ENCODE measurements at regions not wholly inside any gene's neighbourhood (a gene's known extent, or its start where the extent isn't known, plus 50 kb on each side); places are given as distances from the start of the nearest gene placed in this dataset.

GRCh38 chr10:60627778-60628748, 150.2 kb upstream of the CDK1 start:
- Histone ChIP-seq H3K79me2 (ENCODE audit: control insufficient read depth, insufficient read depth, low read length) (no peaks in the 10 kb centered on the region), H3K36me3 (ENCODE audit: control insufficient read depth, insufficient read depth, low read length) (no peaks in the 10 kb centered on the region), H3K9ac (ENCODE audit: insufficient read depth in 1 of 2, low read depth in 2 of 2, low read length in 2 of 2) (no peak overlapping the region), H3K9me1 (ENCODE audit: control insufficient read depth, insufficient read depth, low read length) (no peaks in the 10 kb centered on the region), H3K4me2 (ENCODE audit: insufficient read depth, low read length) (no peak overlapping the region), H2AFZ (ENCODE audit: low read depth, low read length) (no peak overlapping the region), H3K9me3 (replicated peaks; ENCODE audit: control insufficient read depth, insufficient read depth, low read depth, low read length) (no peaks in the 10 kb centered on the region), H3K27me3 (ENCODE audit: control insufficient read depth in 2 of 2, insufficient read depth in 2 of 2, low read length in 2 of 2) (no peaks in the 10 kb centered on the region), H3K27ac (ENCODE audit: extremely low read depth, low read depth, low read length) (no peak overlapping the region), H3K4me3 (no peak overlapping the region), H4K20me1 (replicated peaks; ENCODE audit: control insufficient read depth, insufficient read depth, low read length) (no peaks in the 10 kb centered on the region), H3K4me1 (replicated peaks in 1 of 2; ENCODE audit: control insufficient read depth in 2 of 2, insufficient read depth in 2 of 2, low read length in 2 of 2) (no peaks in the 10 kb centered on the region)
- DNase-seq (ENCODE audit: extremely low read depth in 1 of 4, low spot score in 3 of 4) (no peak), FAIRE-seq (no peak), ATAC-seq (no peak)
- intact Hi-C loops (cut with micrococcal nuclease) (no loop called here), in situ Hi-C loops (cut with MboI) (loop anchor here (25.0 kb wide), 1 partner anchor 416 kb away; no protein-coding TSS in a partner anchor)
- BruUV-seq (replicated peaks): no TSS peak
- ChIA-PET POLR2A (no interaction called here), CTCF (ENCODE audit: low intra/inter-chr PET ratio) (no interaction called here)
- under 1% methylated on average over 6 of the region's 6 CpGs for WGBS (ENCODE audit: insufficient coverage, low coverage, missing lambda C conversion rate)
- TF ChIP-seq GTF2B (IDR thresholded peaks at IDR 0.05; ENCODE audit: extremely low read depth, insufficient read length): no peak
- TF ChIP-seq SAFB2 (IDR thresholded peaks at IDR 0.05; ENCODE audit: borderline replicate concordance, low read depth, low read length, severe bottlenecking): no peak
- TF ChIP-seq ZNF511 (CRISPR knock-in tag; IDR thresholded peaks at IDR 0.05): no peak
- no peak for TF ChIP-seq JUNB (CRISPR knock-in tag; conservative IDR thresholded peaks at IDR 0.05)
- TF ChIP-seq ZNF583 (CRISPR knock-in tag; IDR thresholded peaks at IDR 0.05): no peak
- no peak for TF ChIP-seq TBP (optimal IDR thresholded peaks at IDR 0.05; ENCODE audit: low read depth, low read length)
- TF ChIP-seq HEY1 (CRISPR knock-in tag; IDR thresholded peaks at IDR 0.05; ENCODE audit: borderline replicate concordance): no peak
- TF ChIP-seq ZNF280A (IDR thresholded peaks at IDR 0.05; ENCODE audit: low read depth, partially characterized antibody): no peak
